ENCODE measurements at regions not wholly inside any gene's neighbourhood (a gene's known extent, or its start where the extent isn't known, plus 50 kb on each side); places are given as distances from the start of the nearest gene placed in this dataset.
"Not testable (repeated sequence)": the region's sequence is repeated elsewhere in the genome, so short reads cannot be mapped to it uniquely, and the experiment has no call there.

- DNase-seq = no peak
Observed at GRCh38 chr2:391696-392095, 103.8 kb upstream of the ALKAL2 start.

DNA sequence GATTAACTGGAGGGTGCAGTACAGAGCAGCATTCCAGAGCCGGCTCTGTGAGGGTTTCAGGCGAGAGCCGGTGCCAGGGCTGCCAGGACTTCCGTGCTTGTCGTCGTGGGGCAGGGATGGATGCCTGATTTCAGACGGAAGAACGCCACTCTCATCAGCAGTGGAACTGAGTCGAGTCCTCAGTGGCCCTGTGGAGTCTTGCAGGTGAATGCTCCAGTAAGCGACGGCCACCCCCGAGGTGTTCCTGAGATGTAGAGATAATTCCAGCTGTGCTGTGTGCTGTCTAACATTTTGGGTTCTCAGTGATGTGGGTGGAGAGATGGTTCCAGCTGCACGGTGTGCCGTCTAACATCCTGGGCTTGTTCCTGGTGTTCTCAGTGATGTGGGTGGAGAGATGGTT lies 103.1 kb upstream of the ALKAL2 start:
- DNase-seq = no peak

- not testable (repeated sequence) for DNase-seq
Observed at GRCh38 chr2:389985-390384, 102.1 kb upstream of the ALKAL2 start.

DNA sequence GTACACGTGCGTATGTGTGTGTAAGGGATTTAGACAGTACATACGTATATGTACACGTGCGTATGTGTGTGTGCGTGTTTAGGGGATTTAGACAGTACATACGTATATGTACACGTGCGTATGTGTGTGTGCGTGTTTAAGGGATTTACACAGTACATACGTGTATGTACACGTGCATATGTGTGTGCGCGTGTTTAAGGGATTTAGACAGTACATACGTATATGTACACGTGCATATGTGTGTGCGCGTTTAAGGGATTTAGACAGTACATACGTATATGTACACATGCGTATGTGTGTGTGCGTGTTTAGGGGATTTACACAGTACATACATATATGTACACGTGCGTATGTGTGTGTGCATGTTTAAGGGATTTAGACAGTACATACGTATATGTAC lies 100.9 kb upstream of the ALKAL2 start:
- DNase-seq = not testable (repeated sequence)

- DNase-seq = no peak
Observed at GRCh38 chr2:387980-388421, 100.1 kb upstream of the ALKAL2 start.

DNA sequence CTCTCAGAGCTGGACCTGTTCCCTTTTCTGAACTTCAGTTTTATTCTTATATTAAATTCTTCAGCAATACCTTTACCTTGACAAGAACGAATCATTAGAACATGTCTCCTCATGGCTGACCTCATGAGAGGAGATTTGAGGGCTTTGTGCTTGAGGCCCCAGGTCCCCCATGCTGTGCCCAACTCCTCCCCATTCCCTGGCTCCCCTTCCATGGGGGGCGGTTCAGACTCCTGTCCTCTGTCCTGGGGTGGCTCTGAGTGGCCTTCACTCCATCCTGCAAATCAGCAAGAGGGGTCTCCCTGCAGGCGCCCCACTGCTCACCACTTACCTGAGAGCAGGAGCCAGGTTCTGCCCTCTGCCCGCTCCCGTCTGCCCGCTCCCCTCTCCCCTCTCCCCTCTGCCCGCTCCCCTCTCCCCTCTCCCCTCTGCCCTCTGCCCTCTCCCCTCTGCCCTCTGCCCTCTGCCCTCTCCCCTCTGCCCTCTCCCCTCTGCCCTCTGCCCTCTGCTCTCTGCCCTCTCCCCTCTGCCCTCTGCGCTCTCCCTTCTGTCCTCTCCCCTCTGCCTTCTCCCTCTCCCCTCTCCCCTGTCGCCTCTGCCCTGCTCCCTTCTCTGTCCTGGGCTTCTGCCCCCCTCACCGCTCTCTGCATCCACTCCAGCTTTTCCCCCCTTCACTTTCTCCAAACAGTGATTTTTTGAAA lies 98.7 kb upstream of the ALKAL2 start:
- no peak for DNase-seq

DNA sequence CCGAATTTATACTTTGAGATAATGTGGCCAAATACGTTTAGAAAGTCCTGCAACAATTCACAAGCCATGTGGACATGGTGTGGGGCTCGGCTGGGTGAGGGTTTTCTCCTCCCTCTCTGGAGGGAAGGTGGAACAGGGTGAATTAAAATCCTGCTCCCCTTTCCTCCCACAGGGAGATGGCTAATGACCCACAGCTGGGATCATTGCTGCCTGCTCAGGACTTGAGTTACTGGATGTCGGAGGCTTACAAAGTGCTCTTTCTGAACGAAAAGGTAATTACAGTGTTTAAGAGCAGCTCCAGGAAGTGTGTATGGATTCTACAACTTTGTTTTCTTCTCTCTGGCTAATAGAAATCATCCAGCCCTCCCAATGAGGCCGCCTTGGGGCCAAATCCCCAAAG lies 97.9 kb upstream of the ALKAL2 start:
- DNase-seq = no peak

DNA sequence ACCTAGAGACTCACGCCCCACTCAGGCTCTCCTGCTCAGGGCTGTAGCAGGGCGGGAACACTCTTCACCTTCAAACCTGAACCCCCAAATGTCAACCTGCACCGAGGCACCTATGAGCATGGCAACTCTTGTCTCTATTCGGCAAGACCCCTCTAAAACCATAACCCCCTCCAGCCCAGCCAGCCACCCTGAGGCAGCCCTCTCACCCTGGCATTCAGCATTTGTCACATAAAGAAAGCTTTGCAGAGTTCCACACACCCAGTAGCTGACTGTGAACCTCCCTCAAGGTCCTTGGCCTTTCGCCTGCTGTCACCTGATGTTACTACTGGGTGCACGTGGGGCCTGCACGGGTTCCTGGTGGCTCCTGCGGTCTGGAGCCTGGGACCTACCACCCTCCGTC lies 97.2 kb upstream of the ALKAL2 start:
- no peak for DNase-seq

DNA sequence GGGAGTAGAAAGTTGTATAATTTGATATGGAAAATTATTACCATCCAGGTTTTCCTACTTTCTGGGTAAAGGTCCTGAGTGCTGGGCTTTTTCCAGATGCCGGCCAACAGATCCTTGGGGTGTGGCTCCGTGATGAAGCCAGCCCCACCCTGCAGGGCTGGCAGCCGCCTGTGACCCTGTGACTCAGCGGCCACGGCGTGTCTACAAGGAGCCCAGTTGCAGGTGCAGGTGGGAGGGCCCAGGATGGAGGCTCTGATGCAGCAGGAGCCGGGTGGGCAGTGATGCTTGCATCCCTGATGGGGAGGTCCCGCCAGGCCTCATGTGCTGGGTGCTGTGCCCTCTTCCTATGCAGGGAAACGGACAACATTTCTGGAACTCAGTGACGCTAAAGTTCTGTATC lies 96.0 kb upstream of the ALKAL2 start:
- no peak for DNase-seq

DNA sequence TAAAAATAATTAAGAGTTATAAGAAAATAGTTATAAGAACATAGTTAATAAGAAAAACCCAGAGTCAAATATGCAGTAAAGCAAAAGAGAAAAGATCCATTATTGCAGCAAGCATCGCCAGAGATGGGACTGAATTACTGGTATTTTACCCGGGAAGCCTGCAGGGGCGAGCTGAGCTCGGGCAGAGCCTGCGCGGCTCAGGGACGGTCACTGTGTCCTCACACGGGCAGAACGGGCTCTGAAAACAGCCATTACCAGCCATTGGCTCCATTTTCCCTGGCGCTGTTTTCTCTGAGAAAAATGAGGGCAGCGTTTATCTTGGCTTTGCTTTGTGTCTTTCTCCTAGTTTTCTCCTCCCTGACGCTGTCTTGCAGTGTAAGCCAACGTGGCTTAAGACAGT lies 95.3 kb upstream of the ALKAL2 start:
- DNase-seq = no peak

DNA sequence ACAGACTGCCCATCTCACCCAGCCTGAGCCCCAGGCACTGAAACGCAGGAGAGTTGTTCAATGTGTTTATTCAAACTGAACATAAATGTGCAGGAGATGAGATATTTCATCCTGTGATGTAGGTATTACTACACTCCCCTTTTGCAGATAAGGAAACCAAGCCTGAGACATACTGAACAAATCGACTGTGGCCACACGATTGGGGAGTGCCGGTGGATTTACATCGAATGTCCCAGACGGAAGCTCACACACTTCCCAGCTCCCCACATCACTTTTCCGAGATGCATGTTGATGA lies 94.8 kb upstream of the ALKAL2 start:
- DNase-seq = no peak

DNA sequence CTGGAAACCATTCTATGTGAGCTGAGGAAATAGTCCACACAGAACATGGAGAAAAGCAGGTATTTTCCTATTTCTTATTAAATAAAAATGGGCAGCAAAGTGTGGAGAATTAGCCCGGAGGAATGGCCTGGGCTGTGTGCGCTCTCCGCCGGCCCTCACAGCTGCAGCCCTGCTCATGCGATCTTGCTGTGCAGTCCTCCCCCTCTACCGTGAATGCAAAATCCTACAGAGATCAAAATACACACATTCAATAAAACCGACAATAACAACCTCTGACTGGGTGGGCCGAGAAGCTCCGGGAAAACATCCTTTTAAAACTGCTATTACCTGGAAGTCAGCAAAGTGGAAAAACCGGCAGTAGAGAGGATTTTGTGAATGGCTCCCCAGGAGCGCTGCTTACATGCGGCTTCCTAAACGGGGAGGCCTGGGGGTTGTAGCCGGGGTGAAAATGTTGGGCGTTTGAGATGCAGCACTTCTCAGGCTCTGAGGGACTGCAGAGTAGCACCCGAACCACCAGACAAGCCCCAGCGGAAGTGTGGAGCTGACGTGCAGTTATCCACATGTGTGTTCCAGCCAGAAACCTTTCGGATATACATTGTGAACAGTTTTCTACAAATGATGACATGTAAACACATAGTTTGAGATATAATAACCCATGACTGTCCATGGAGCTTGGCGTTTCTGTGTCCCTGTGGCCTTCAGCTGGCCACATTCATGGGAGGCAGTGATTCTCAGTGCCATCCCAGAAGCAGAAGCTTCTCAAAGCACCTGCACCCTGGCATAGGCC lies 94.2 kb upstream of the ALKAL2 start:
- no peak for DNase-seq

- no peak for DNase-seq
Observed at GRCh38 chr2:381181-381580, 93.3 kb upstream of the ALKAL2 start.

DNA sequence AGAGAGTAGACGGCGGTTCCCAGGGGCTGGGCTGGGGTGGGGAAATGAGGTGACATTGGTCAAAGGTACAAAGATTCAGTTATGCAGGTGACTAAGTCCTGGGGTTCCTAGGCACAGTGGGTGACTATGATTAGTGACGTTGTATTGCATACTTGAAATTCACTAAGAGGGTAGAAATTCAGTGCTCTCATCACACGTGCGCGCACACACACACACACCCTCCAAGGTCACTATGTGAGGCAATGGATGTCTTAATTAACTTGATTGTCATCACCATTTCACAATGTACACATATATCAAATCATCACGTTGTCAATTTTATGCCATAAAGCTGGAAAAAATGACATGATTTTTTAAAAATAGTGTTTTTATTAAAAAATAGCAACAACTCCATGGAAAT lies 92.9 kb upstream of the ALKAL2 start:
- no peak for DNase-seq

- DNase-seq = no peak
Observed at GRCh38 chr2:380221-380620, 92.3 kb upstream of the ALKAL2 start.

DNA sequence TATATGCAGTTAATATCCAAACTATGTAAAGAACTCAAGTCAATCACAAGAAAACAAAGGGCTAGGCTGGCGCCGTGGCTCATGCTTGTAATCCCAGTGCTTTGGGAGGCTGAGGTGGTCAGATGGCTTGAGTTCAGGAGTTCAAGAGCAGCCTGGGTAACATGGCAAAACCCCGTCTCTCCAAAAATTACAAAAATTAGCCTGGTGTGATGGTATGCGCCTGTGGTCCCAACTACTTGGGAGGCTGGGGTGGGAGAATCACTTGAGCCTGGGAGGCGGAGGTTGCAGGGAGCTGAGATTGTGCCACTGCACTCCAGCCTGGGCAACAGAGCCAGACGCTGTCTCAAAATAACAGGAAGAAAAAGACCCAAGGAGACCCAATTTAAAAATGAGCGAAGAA lies 91.9 kb upstream of the ALKAL2 start:
- no peak for DNase-seq

DNA sequence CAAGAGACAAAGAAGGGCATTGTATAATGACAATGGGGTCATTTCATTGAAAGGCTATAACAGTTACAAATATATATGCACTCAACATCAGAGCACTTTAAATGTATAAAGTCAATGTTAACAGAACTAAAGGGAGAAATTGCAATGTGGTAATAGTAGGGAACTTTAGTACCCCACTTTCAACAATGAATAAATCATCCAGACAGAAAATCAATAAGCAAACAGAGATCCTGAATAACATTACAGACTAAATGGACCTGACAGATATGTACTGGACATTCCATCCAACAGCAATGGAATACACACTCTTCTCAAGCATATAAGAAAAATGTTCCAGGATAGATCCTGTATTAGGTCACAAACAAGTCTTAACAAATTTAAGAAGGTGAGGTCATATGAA lies 90.5 kb upstream of the ALKAL2 start:
- no peak for DNase-seq

GRCh38 chr2:377414-377813 lies 89.5 kb upstream of the ALKAL2 start:
- no peak for DNase-seq

- DNase-seq = no peak
Observed at GRCh38 chr2:375956-376307, 88.0 kb upstream of the ALKAL2 start.

GRCh38 chr2:375270-375955 lies 87.5 kb upstream of the ALKAL2 start:
- DNase-seq = no peak

DNA sequence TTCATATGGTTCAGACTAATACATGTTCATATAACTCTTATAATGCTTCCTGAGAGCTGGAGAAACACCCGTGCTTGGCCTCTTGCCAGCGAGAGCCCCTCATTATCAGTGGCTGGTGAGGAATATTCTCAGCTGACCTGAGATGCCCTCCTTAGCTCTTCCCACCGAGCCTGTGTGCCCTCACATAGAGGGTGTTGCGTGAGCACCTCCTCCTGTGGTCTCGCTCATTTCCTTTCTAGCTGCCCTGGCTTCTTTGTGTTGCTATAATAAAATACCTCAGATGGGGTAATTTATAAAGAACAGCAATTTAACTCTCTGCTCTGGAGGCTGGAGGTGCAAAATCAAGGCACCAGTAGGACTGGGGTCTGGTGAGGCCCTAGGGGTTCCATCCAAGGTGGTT lies 80.5 kb upstream of the ALKAL2 start:
- DNase-seq = no peak

DNA sequence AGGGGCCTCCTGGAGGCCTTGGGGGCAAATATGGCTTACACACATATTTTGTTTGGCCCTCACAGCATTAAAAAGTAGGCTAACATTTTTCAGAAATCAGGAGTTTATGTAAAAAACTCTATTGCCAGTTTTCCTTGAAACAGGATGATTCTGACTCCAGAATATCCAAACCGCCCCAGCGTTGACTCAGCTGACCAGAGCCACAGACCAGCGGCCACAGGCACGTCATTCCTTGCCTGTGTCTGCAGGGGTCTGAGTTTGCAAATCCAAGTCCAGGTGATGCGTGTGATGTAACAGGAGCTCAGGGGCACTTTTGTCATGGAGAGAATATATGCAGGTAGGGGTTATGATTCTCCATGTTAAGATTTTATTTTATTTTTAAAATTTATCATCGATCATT lies 79.4 kb upstream of the ALKAL2 start:
- DNase-seq = no peak

GRCh38 chr2:366706-367105 lies 78.8 kb upstream of the ALKAL2 start:
- no peak for DNase-seq

Data from activated CD8-positive, alpha-beta memory T cell treated with anti-CD3 and anti-CD28 coated beads, Interleukin-2, amount 50 U/mL, for 4 hours (primary cell).